IMR-90 (cell line): ENCODE measurements at regions not wholly inside any gene's neighbourhood (a gene's known extent, or its start where the extent isn't known, plus 50 kb on each side); places are given as distances from the start of the nearest gene placed in this dataset.

Experiments used
- ATAC-seq: fragments of 200-7000 bp; cut with Tn5 transposase; 2 replicates; pipeline ENCODE4 v1.9.1; 2020; ENCODE audit warnings: low read depth, mild to moderate bottlenecking, moderate library complexity
- BruUV-seq: library from RNA; stranded (reverse); fragments of 400-500 nt; replicated peaks from 2 replicates; lab custom pipeline; 2021; lab: Mats Ljungman, UMichigan
- CTCF ChIA-PET: fragments of 300-600 bp; formaldehyde crosslinking; extraction: SDS; loops from one replicate; lab custom pipeline; 2021; ENCODE audit warnings: antibody characterized with exemption; lab: Yijun Ruan, JAX
- POLR2A ChIA-PET: fragments of 300-600 bp; sonication (Branson Sonifier 250); formaldehyde crosslinking; loops from one replicate; lab custom pipeline; 2022; ENCODE audit warnings: antibody characterized with exemption; ENCODE audit not compliant: unreplicated experiment; lab: Charles Lee
- DNase-seq: peaks from one replicate; pipeline ENCODE4 v3.0.0; 2013
- H2AFZ ChIP-seq: replicated peaks from 2 replicates; pipeline ENCODE3; 2013; ENCODE audit warnings: low read length, mild to moderate bottlenecking; ENCODE audit not compliant: poor library complexity
- H2AK5ac ChIP-seq: 2 replicates; pipeline ENCODE4 v1.6.1; 2013; ENCODE audit warnings: low read depth, low read length, inconsistent platforms
- H2AK9ac ChIP-seq: replicated peaks from 2 replicates; pipeline ENCODE3; 2013; ENCODE audit warnings: mild to moderate bottlenecking, low read depth, low read length, moderate library complexity; ENCODE audit not compliant: poor library complexity
- H2BK120ac ChIP-seq: 2 replicates; pipeline ENCODE4 v1.6.1; 2013; ENCODE audit warnings: low read depth, low read length, inconsistent platforms
- H2BK15ac ChIP-seq: 3 replicates; pipeline ENCODE4 v1.6.1; 2013; ENCODE audit warnings: low read depth, low read length, inconsistent platforms
- H2BK20ac ChIP-seq: 2 replicates; pipeline ENCODE4 v1.6.1; 2013; ENCODE audit warnings: low read depth, mild to moderate bottlenecking, inconsistent platforms, low read length, moderate library complexity
- H2BK5ac ChIP-seq: 2 replicates; pipeline ENCODE4 v1.6.1; 2013; ENCODE audit warnings: mild to moderate bottlenecking, low read depth, low read length, inconsistent platforms; ENCODE audit not compliant: poor library complexity, severe bottlenecking
- H3K14ac ChIP-seq: replicated peaks from 2 replicates; pipeline ENCODE4 v1.6.1; 2013; ENCODE audit warnings: low read depth, low read length, inconsistent platforms
- H3K18ac ChIP-seq: 2 replicates; pipeline ENCODE4 v1.6.1; 2013; ENCODE audit warnings: low read depth, low read length, control low read depth
- H3K23ac ChIP-seq: 2 replicates; pipeline ENCODE4 v1.6.1; 2013; ENCODE audit warnings: low read depth, low read length, inconsistent platforms
- H3K27ac ChIP-seq: 2 replicates; pipeline ENCODE4 v1.5.1; 2013; ENCODE audit warnings: mild to moderate bottlenecking, control low read depth, low read length; ENCODE audit not compliant: insufficient read depth
- H3K27me3 ChIP-seq: 2 replicates; pipeline ENCODE4 v1.6.1; 2013; ENCODE audit warnings: low read length; ENCODE audit not compliant: control insufficient read depth, insufficient read depth
- H3K36me3 ChIP-seq: 2 replicates; pipeline ENCODE4 v1.6.1; 2013; ENCODE audit warnings: low read length, mixed read lengths; ENCODE audit not compliant: control insufficient read depth, insufficient read depth
- H3K4ac ChIP-seq: 2 replicates; pipeline ENCODE4 v1.6.1; 2013; ENCODE audit warnings: low read depth, low read length, inconsistent platforms
- H3K4me1 ChIP-seq: 2 replicates; pipeline ENCODE4 v1.6.1; 2013; ENCODE audit warnings: low read length, mixed read lengths; ENCODE audit not compliant: control insufficient read depth, insufficient read depth
- H3K4me2 ChIP-seq: 2 replicates; pipeline ENCODE4 v1.6.1; 2013; ENCODE audit warnings: low read depth, mild to moderate bottlenecking, control low read depth, low read length, moderate library complexity
- H3K4me3 ChIP-seq: 2 replicates; pipeline ENCODE4 v1.5.1; 2013; ENCODE audit warnings: low read depth, mild to moderate bottlenecking, control low read depth, low read length, moderate library complexity; ENCODE audit not compliant: insufficient read depth
- H3K56ac ChIP-seq: 2 replicates; pipeline ENCODE4 v1.6.1; 2013; ENCODE audit warnings: low read length, inconsistent platforms; ENCODE audit not compliant: insufficient read depth; ENCODE audit errors: extremely low read depth
- H3K79me1 ChIP-seq, 2 experiments: 2 replicates each; pipeline ENCODE4 v1.6.1; 2013; ENCODE audit warnings: low read length in 2 of 2, inconsistent platforms in 1 of 2, low read depth in 1 of 2
- H3K9ac ChIP-seq: 2 replicates; pipeline ENCODE4 v1.6.1; 2013; ENCODE audit warnings: low read depth, low read length, control low read depth
- H3K9me1 ChIP-seq: 2 replicates; pipeline ENCODE4 v1.6.1; 2013; ENCODE audit warnings: low read length, inconsistent platforms; ENCODE audit not compliant: insufficient read depth
- H3K9me3 ChIP-seq: 2 replicates; pipeline ENCODE4 v1.6.1; 2013; ENCODE audit warnings: low read length; ENCODE audit not compliant: control insufficient read depth, insufficient read depth
- H4K20me1 ChIP-seq: 2 replicates; pipeline ENCODE4 v1.6.1; 2013; ENCODE audit warnings: low read length, inconsistent platforms; ENCODE audit not compliant: insufficient read depth
- H4K5ac ChIP-seq: 2 replicates; pipeline ENCODE4 v1.6.1; 2013; ENCODE audit warnings: mild to moderate bottlenecking, low read depth, low read length, control low read depth
- H4K8ac ChIP-seq, 2 experiments: 2 replicates each; pipeline ENCODE4 v1.6.1; 2013; ENCODE audit warnings: low read depth in 2 of 2, low read length in 2 of 2, control low read depth in 1 of 2, inconsistent platforms in 1 of 2
- H4K91ac ChIP-seq: 2 replicates; pipeline ENCODE4 v1.6.1; 2013; ENCODE audit warnings: low read depth, low read length, inconsistent platforms; ENCODE audit not compliant: insufficient read depth
- BHLHE40 ChIP-seq: fragments of 150-350 bp; IDR thresholded peaks from 2 replicates; pipeline ENCODE4 v1.6.1; 2016; ENCODE audit warnings: mild to moderate bottlenecking, low read depth, low read length
- CTCF ChIP-seq: conservative IDR thresholded peaks from 2 replicates; pipeline ENCODE4 v1.5.1; 2012; ENCODE audit warnings: mild to moderate bottlenecking, low read depth, low read length, improper control_type of control experiment
- POLR2A ChIP-seq: IDR thresholded peaks from 2 replicates; pipeline ENCODE4 v1.6.1; 2012; ENCODE audit warnings: mild to moderate bottlenecking, low read depth, low read length
- RAD21 ChIP-seq: IDR thresholded peaks from 2 replicates; pipeline ENCODE4 v1.6.1; 2012; ENCODE audit warnings: low read length, improper control_type of control experiment
- WGBS, 2 experiments: methylation state at CpG; one replicate each; pipeline versions ENCODE4 v1.1.5 to v1.1.7; 2013; ENCODE audit warnings: missing lambda C conversion rate in 2 of 2; ENCODE audit not compliant: insufficient read length in 1 of 2; ENCODE audit errors: extremely low coverage in 2 of 2; 5-methylcytosine and 5-hydroxymethylcytosine counted together
- dilution Hi-C: fragments of 300-500 bp; cut with HindIII; formaldehyde crosslinking; loops from one replicate; pipeline ENCODE4 v1.14.3; 2018; ENCODE audit warnings: low sequenced_read_pairs; ENCODE audit not compliant: unreplicated experiment
- in situ Hi-C: fragments of 300-500 bp; cut with MboI; formaldehyde crosslinking; loops from 3 replicates; pipeline ENCODE4 v1.14.3; 2019; ENCODE audit warnings: low sequenced_read_pairs, inconsistent platforms, mixed read lengths
- intact Hi-C: fragments of 100-400 bp; cut with micrococcal nuclease; formaldehyde crosslinking; loops from 2 replicates; pipeline ENCODE4 v1.10.0; 2022

DNA sequence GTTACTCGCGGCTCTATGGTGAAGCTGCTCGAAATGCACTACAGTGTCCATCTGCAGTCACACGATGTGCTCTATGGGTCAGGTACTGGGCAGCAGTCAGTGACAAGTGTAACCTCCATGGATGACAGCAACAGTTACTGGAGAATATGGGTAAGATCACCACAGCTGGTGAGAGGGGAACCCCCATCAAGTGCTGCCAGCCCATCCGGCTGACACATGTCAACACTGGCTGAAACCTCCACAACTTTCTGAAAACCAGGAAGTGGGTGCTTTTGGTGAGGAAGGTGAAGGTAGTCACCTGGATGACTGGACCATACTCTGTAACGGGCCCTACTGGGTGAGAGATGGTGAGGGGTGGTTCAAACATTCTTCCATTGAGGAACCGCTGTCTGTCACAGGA lies 87.4 kb upstream of the C15orf39 start:
- no peak overlapping the region for H4K8ac ChIP-seq
- H3K56ac ChIP-seq, result no peak overlapping the region
- H3K4me3 ChIP-seq, result no peak overlapping the region
- no peak overlapping the region for H2AFZ ChIP-seq
- H3K18ac ChIP-seq, result no peak overlapping the region
- no peaks in the 10 kb centered on the region for H4K20me1 ChIP-seq
- H3K9me3 ChIP-seq, result no peaks in the 10 kb centered on the region
- H3K36me3 ChIP-seq, result no peaks in the 10 kb centered on the region
- no peak overlapping the region for H3K9ac ChIP-seq
- H4K91ac ChIP-seq, result no peak overlapping the region
- H2BK5ac ChIP-seq, result no peak overlapping the region
- no peak overlapping the region for H3K27ac ChIP-seq
- H3K4me2 ChIP-seq, result no peak overlapping the region
- H3K4me1 ChIP-seq, result no peaks in the 10 kb centered on the region
- no peaks in the 10 kb centered on the region for H3K79me1 ChIP-seq
- no peak overlapping the region; the same call in 1 of the 2 replicates for H2AK5ac ChIP-seq
- no peak overlapping the region for H3K14ac ChIP-seq
- no peak overlapping the region for H3K23ac ChIP-seq
- WGBS, 2 experiments, result 87% methylated on average over 5 of the region's 7 CpGs; no CpG with 5 or more reads in 1 of the 2 experiments
- H3K27me3 ChIP-seq, result peaks cover 12% of the 10 kb centered on the region
- H2BK120ac ChIP-seq, result no peak overlapping the region
- intact Hi-C loops, result no loop called here
- no peak overlapping the region for H2BK20ac ChIP-seq
- in situ Hi-C loops, result no loop called here
- ATAC-seq (no peak), DNase-seq (no peak)
- dilution Hi-C loops, result no loop called here
- ChIA-PET CTCF (no interaction called here), POLR2A (no interaction called here)
- no peak overlapping the region for H2BK15ac ChIP-seq
- no peak overlapping the region for H4K5ac ChIP-seq
- TF ChIP-seq POLR2A (no peak), BHLHE40 (no peak), RAD21 (no peak), CTCF (no peak)
- no TSS peak for BruUV-seq
- H3K9me1 ChIP-seq, result no peaks in the 10 kb centered on the region; the same call in 1 of the 2 replicates
- no peak overlapping the region for H3K4ac ChIP-seq
- no peak overlapping the region for H2AK9ac ChIP-seq
